GM23338 (cell line): ENCODE measurements at regions not wholly inside any gene's neighbourhood (a gene's known extent, or its start where the extent isn't known, plus 50 kb on each side); places are given as distances from the start of the nearest gene placed in this dataset. TPM values are rescaled to one million over a fixed set of nuclear protein-coding genes. Genes with fewer than 3 reads are reported as not detected.
"Not testable (repeated sequence)": the region's sequence is repeated elsewhere in the genome, so short reads cannot be mapped to it uniquely, and the experiment has no call there.

Source experiments
- ATAC-seq: fragments of 200-7000 bp; cut with Tn5 transposase; 3 replicates; pipeline ENCODE4 v1.9.1; 2020
- DNase-seq: peaks from one replicate; pipeline ENCODE4 v3.0.0-alpha.2; 2015; ENCODE audit warnings: low spot score
- H2AFZ ChIP-seq: fragments of 200-600 bp; sonication (generic); 2 replicates; pipeline ENCODE4 v1.8.0; 2016; ENCODE audit warnings: antibody characterized with exemption, mild to moderate bottlenecking, moderate library complexity
- H3F3A ChIP-seq: fragments of 200-600 bp; sonication (generic); replicated peaks from 2 replicates; pipeline ENCODE4 v1.8.0; 2017; ENCODE audit warnings: antibody characterized with exemption, mixed run types, low read depth
- H3K27ac ChIP-seq: fragments of 200-600 bp; sonication (generic); 2 replicates; pipeline ENCODE4 v1.6.1; 2016; ENCODE audit warnings: low read depth
- H3K27me3 ChIP-seq: fragments of 200-600 bp; sonication (generic); 2 replicates; pipeline ENCODE4 v1.8.0; 2016; ENCODE audit warnings: mild to moderate bottlenecking, mixed run types, moderate library complexity; ENCODE audit not compliant: insufficient read depth
- H3K36me3 ChIP-seq: fragments of 200-600 bp; sonication (generic); 2 replicates; pipeline ENCODE4 v1.8.0; 2016; ENCODE audit warnings: mild to moderate bottlenecking; ENCODE audit not compliant: insufficient read depth
- H3K4me1 ChIP-seq: fragments of 200-600 bp; sonication (generic); 2 replicates; pipeline ENCODE4 v1.8.0; 2016; ENCODE audit warnings: mild to moderate bottlenecking, moderate library complexity; ENCODE audit not compliant: insufficient read depth
- H3K4me2 ChIP-seq: fragments of 200-600 bp; sonication (generic); 2 replicates; pipeline ENCODE4 v1.7.1; 2017; ENCODE audit warnings: mixed run types
- H3K4me3 ChIP-seq: fragments of 200-600 bp; sonication (generic); 2 replicates; pipeline ENCODE4 v1.6.1; 2016; ENCODE audit warnings: mixed run types
- H3K79me2 ChIP-seq: fragments of 200-600 bp; sonication (generic); replicated peaks from 2 replicates; pipeline ENCODE4 v1.8.0; 2017; ENCODE audit warnings: mild to moderate bottlenecking; ENCODE audit not compliant: insufficient read depth
- H3K9me2 ChIP-seq: fragments of 200-600 bp; sonication (generic); 2 replicates; pipeline ENCODE4 v1.8.0; 2017; ENCODE audit not compliant: insufficient read depth
- H4K20me1 ChIP-seq: fragments of 200-600 bp; sonication (generic); replicated peaks from 2 replicates; pipeline ENCODE4 v1.8.0; 2017; ENCODE audit warnings: mild to moderate bottlenecking; ENCODE audit not compliant: insufficient read depth
- H3K27ac Mint-ChIP-seq: 2 replicates; pipeline ENCODE4 v1.8.0; 2020; ENCODE audit warnings: inconsistent platforms, mild to moderate bottlenecking, moderate library complexity, mixed read lengths
- H3K27me3 Mint-ChIP-seq: 3 replicates; pipeline ENCODE4 v1.8.0; 2022; ENCODE audit warnings: low read depth, mild to moderate bottlenecking, moderate library complexity, mixed read lengths, inconsistent platforms; ENCODE audit not compliant: insufficient read depth, poor library complexity
- H3K36me3 Mint-ChIP-seq: 3 replicates; pipeline ENCODE4 v1.8.0; 2021; ENCODE audit warnings: low read depth, mild to moderate bottlenecking, inconsistent platforms, moderate library complexity, mixed read lengths
- H3K4me1 Mint-ChIP-seq: 3 replicates; pipeline ENCODE4 v1.8.0; 2020; ENCODE audit warnings: mild to moderate bottlenecking, inconsistent platforms, mixed read lengths
- H3K4me3 Mint-ChIP-seq: 3 replicates; pipeline ENCODE4 v1.8.0; 2021; ENCODE audit warnings: moderate library complexity, mild to moderate bottlenecking, inconsistent platforms, mixed read lengths
- H3K9me3 Mint-ChIP-seq: 3 replicates; pipeline ENCODE4 v1.8.0; 2020; ENCODE audit warnings: moderate library complexity, mild to moderate bottlenecking, inconsistent platforms, mixed read lengths
- small RNA-seq: library from RNA; depleted of rRNA; stranded (forward); fragments of <200 nt; gene quantifications from one replicate; pipeline ENCODE3, GENCODE V24; 2014; ENCODE audit warnings: low replicate concordance

DNA sequence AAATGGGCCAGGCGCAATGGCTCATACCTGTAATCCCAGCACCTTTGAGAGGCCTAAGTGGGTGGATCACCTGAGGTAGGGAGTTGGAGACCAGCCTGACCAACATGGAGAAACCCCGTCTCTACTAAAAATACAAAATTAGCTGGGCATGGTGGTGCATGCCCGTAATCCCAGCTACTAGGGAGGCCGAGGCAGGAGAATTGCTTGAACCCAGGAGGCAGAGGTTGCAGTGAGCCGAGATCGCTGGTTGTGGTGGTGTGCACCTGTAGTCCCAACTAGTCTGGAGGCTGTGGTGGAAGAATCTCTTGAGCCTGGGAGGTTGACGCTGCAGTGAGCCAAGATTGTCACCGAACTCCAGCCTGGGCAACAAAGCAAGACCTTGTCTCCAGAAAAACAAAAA lies 50.5 kb upstream of the ZNF217 start:
- not testable (repeated sequence) for H3K9me3 Mint-ChIP-seq, H3K27me3 Mint-ChIP-seq, H3K9me2 ChIP-seq, H3K27ac ChIP-seq, ATAC-seq, H3K27me3 ChIP-seq, H3F3A ChIP-seq, H3K79me2 ChIP-seq, H3K4me2 ChIP-seq, DNase-seq, H3K4me3 Mint-ChIP-seq, H2AFZ ChIP-seq, H3K36me3 ChIP-seq, H3K27ac Mint-ChIP-seq, H4K20me1 ChIP-seq, H3K4me3 ChIP-seq, H3K36me3 Mint-ChIP-seq
- peaks cover 22% of the 10 kb centered on the region for H3K4me1 ChIP-seq
- peaks cover 20% of the 10 kb centered on the region for H3K4me1 Mint-ChIP-seq

Small RNAs in the stretch of these regions (small RNA-seq; reads per million reads assigned to genes)
- not detected for gene RNU7-14P
